Endothelial cell of umbilical vein (primary cell): ENCODE measurements at regions not wholly inside any gene's neighbourhood (a gene's known extent, or its start where the extent isn't known, plus 50 kb on each side); places are given as distances from the start of the nearest gene placed in this dataset.

Experiments used
- BruUV-seq: library from RNA; stranded (reverse); fragments of 400-500 nt; replicated peaks from 2 replicates; lab custom pipeline; 2021; lab: Mats Ljungman, UMichigan
- CTCF ChIA-PET: fragments of 300-600, 350-600 bp; sonication (Branson Sonifier 250); formaldehyde crosslinking; loops from one replicate; lab custom pipeline; 2021; ENCODE audit warnings: antibody characterized with exemption, inconsistent platforms; lab: Charles Lee
- POLR2A ChIA-PET: fragments of 300-600, 350-600 bp; sonication (Branson Sonifier 250); formaldehyde crosslinking; loops from one replicate; lab custom pipeline; 2021; ENCODE audit warnings: antibody characterized with exemption, inconsistent platforms; lab: Charles Lee
- DNase-seq: peaks from one replicate; pipeline ENCODE4 v3.0.0-alpha.2; 2011; ENCODE audit warnings: low read depth, low spot score
- FAIRE-seq: peaks from 2 replicates; lab custom pipeline; 2011; peaks lifted over from hg19 to GRCh38; lab: Jason Lieb, UNC
- H2AFZ ChIP-seq: 2 replicates; pipeline ENCODE4 v1.6.0; 2012; ENCODE audit warnings: low read depth, low read length, control low read depth, inconsistent platforms
- H3K27ac ChIP-seq: 2 replicates; pipeline ENCODE4 v1.5.1; 2011; ENCODE audit warnings: low read depth, mild to moderate bottlenecking, control low read depth, low read length, moderate library complexity; ENCODE audit not compliant: insufficient read depth
- H3K27me3 ChIP-seq, 2 experiments: 2 replicates each; pipeline versions ENCODE4 v1.6.0 to v1.6.1; 2011; ENCODE audit warnings: low read length in 2 of 2, mixed read lengths in 1 of 2; ENCODE audit not compliant: control insufficient read depth in 2 of 2, insufficient read depth in 2 of 2
- H3K36me3 ChIP-seq, 2 experiments: 2 replicates in 1 of 2; 3 replicates in 1 of 2; pipeline ENCODE4 v1.5.1; 2011; ENCODE audit warnings: low read length in 2 of 2, mild to moderate bottlenecking in 1 of 2, moderate library complexity in 1 of 2; ENCODE audit not compliant: control insufficient read depth in 2 of 2, insufficient read depth in 2 of 2; ENCODE audit errors: extremely low read depth in 1 of 2
- H3K4me1 ChIP-seq: 3 replicates; pipeline ENCODE4 v1.5.1; 2011; ENCODE audit warnings: mild to moderate bottlenecking, low read length; ENCODE audit not compliant: control insufficient read depth, insufficient read depth; ENCODE audit errors: extremely low read depth
- H3K4me2 ChIP-seq: 2 replicates; pipeline ENCODE4 v1.6.1; 2011; ENCODE audit warnings: low read length, control low read depth, mixed read lengths; ENCODE audit not compliant: insufficient read depth
- H3K4me3 ChIP-seq, 3 experiments: fragments of 200-600 bp in 1 of 3; sonication (generic), shearing (Covaris generic) in 1 of 3; replicated peaks in 1 of 3; 2 replicates each; pipeline ENCODE4 v1.5.1; 2011 to 2016; ENCODE audit warnings: control low read depth in 3 of 3, low read length in 3 of 3, mild to moderate bottlenecking in 2 of 3, inconsistent platforms in 1 of 3, low read depth in 1 of 3, moderate library complexity in 1 of 3; ENCODE audit not compliant: insufficient read depth in 1 of 3
- H3K79me2 ChIP-seq: 2 replicates; pipeline ENCODE4 v1.6.0; 2012; ENCODE audit warnings: low read length, inconsistent platforms; ENCODE audit not compliant: control insufficient read depth, insufficient read depth
- H3K9ac ChIP-seq: replicated peaks from 2 replicates; pipeline ENCODE3; 2011; ENCODE audit warnings: low read length, control low read depth; ENCODE audit not compliant: insufficient read depth; ENCODE audit errors: extremely low read depth
- H3K9me1 ChIP-seq: replicated peaks from 3 replicates; pipeline ENCODE4 v1.6.0; 2011; ENCODE audit warnings: mild to moderate bottlenecking, low read length; ENCODE audit not compliant: control insufficient read depth, insufficient read depth; ENCODE audit errors: extremely low read depth
- H3K9me3 ChIP-seq: replicated peaks from 2 replicates; pipeline ENCODE4 v1.5.1; 2012; ENCODE audit warnings: low read length, inconsistent platforms; ENCODE audit not compliant: control insufficient read depth, insufficient read depth
- H4K20me1 ChIP-seq: replicated peaks from 2 replicates; pipeline ENCODE3; 2011; ENCODE audit warnings: mild to moderate bottlenecking, low read length; ENCODE audit not compliant: control insufficient read depth, insufficient read depth; ENCODE audit errors: extremely low read depth
- FOS ChIP-seq: IDR thresholded peaks from 2 replicates; pipeline ENCODE4 v1.6.1; 2011; ENCODE audit warnings: mild to moderate bottlenecking, low read length, moderate library complexity, borderline replicate concordance; ENCODE audit not compliant: insufficient read depth
- GATA2 ChIP-seq: IDR thresholded peaks from 2 replicates; pipeline ENCODE4 v1.7.0; 2011; ENCODE audit warnings: low read depth, mild to moderate bottlenecking, moderate library complexity, mixed read lengths, low read length; ENCODE audit not compliant: insufficient read length, insufficient read depth
- JUN ChIP-seq: IDR thresholded peaks from 2 replicates; pipeline ENCODE4 v1.6.1; 2011; ENCODE audit warnings: borderline replicate concordance, low read depth; ENCODE audit not compliant: insufficient read length, insufficient read depth
- MYC ChIP-seq: IDR thresholded peaks from one replicate; pipeline ENCODE4 v1.6.1; 2011; ENCODE audit warnings: mild to moderate bottlenecking, low read depth, low read length
- POLR2A ChIP-seq: IDR thresholded peaks from 2 replicates; pipeline ENCODE4 v1.6.1; 2012; ENCODE audit warnings: low read depth, mild to moderate bottlenecking, control low read depth, low read length
- dilution Hi-C: fragments of 300-500 bp; cut with MboI; formaldehyde crosslinking; loops from one replicate; pipeline ENCODE4 v1.15.0; 2019; ENCODE audit warnings: low sequenced_read_pairs; ENCODE audit not compliant: extremely low pct_ligation_motif_present
- intact Hi-C: fragments of 100-400 bp; cut with micrococcal nuclease; formaldehyde crosslinking; loops from one replicate; pipeline ENCODE4 v1.10.0; 2022
- TF ChIP-seq, protein P1 (sequence below): IDR thresholded peaks from 2 replicates; pipeline ENCODE4 v1.6.1; 2011; ENCODE audit not compliant: insufficient read depth, insufficient read length
- TF ChIP-seq, protein P2 (sequence below), 2 donors: IDR thresholded peaks; 1 replicate in 1 of 2; 2 replicates in 1 of 2; pipeline ENCODE4 v1.5.1; 2011; ENCODE audit warnings: low read length in 2 of 2, mild to moderate bottlenecking in 2 of 2, moderate library complexity in 2 of 2, control low read depth in 1 of 2, inconsistent platforms in 1 of 2, low read depth in 1 of 2; ENCODE audit not compliant: insufficient read depth in 1 of 2; ENCODE audit errors: extremely low read depth in 1 of 2

DNA sequence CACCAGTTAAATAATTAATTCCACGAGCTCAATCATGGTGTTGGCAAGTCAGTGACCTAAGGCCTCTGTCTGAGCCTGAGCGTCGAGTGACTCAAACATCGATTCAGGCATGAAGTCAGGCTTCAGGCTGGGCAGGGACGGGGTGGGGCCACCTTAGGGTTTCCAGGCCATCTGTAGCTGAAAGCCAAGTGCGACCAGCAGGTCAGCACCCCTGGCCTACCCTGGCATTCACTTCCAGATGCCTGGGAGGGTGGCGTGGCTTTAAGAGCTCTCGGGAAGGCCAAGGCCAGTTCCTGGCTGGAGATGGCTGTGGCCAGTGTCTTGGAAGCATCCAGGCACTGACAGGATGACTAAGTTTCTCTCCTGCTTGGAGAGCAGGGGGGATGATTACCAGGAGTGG lies 113.4 kb downstream of the DACT2 start:
- TF ChIP-seq, protein P1, sequence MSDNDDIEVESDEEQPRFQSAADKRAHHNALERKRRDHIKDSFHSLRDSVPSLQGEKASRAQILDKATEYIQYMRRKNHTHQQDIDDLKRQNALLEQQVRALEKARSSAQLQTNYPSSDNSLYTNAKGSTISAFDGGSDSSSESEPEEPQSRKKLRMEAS: no peak
- TF ChIP-seq FOS: no peak
- TF ChIP-seq, protein P2, sequence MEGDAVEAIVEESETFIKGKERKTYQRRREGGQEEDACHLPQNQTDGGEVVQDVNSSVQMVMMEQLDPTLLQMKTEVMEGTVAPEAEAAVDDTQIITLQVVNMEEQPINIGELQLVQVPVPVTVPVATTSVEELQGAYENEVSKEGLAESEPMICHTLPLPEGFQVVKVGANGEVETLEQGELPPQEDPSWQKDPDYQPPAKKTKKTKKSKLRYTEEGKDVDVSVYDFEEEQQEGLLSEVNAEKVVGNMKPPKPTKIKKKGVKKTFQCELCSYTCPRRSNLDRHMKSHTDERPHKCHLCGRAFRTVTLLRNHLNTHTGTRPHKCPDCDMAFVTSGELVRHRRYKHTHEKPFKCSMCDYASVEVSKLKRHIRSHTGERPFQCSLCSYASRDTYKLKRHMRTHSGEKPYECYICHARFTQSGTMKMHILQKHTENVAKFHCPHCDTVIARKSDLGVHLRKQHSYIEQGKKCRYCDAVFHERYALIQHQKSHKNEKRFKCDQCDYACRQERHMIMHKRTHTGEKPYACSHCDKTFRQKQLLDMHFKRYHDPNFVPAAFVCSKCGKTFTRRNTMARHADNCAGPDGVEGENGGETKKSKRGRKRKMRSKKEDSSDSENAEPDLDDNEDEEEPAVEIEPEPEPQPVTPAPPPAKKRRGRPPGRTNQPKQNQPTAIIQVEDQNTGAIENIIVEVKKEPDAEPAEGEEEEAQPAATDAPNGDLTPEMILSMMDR (IDR thresholded peaks at IDR 0.05; ENCODE audit: extremely low read depth in 1 of 2, insufficient read depth in 1 of 2, low read depth in 1 of 2, low read length in 2 of 2): no peak
- TF ChIP-seq POLR2A: no peak
- TF ChIP-seq JUN: no peak
- TF ChIP-seq GATA2: no peak
- TF ChIP-seq MYC: no peak
- Histone ChIP-seq H3K27me3 (no peaks in the 10 kb centered on the region), H4K20me1 (no peaks in the 10 kb centered on the region), H3K9ac (no peak overlapping the region), H3K9me3 (no peaks in the 10 kb centered on the region), H3K27ac (no peak overlapping the region), H3K79me2 (no peaks in the 10 kb centered on the region), H3K4me3 (no peak overlapping the region), H2AFZ (no peak overlapping the region), H3K4me2 (no peak overlapping the region), H3K36me3 (no peaks in the 10 kb centered on the region), H3K4me1 (no peaks in the 10 kb centered on the region), H3K9me1 (no peaks in the 10 kb centered on the region)
- dilution Hi-C loops (no loop called here), intact Hi-C loops (no loop called here)
- FAIRE-seq: no peak
- CTCF ChIA-PET: no interaction called here
- no TSS peak for BruUV-seq
- DNase-seq: no peak
- POLR2A ChIA-PET: no interaction called here
